ENCODE measurements at regions not wholly inside any gene's neighbourhood (a gene's known extent, or its start where the extent isn't known, plus 50 kb on each side); places are given as distances from the start of the nearest gene placed in this dataset.

DNA sequence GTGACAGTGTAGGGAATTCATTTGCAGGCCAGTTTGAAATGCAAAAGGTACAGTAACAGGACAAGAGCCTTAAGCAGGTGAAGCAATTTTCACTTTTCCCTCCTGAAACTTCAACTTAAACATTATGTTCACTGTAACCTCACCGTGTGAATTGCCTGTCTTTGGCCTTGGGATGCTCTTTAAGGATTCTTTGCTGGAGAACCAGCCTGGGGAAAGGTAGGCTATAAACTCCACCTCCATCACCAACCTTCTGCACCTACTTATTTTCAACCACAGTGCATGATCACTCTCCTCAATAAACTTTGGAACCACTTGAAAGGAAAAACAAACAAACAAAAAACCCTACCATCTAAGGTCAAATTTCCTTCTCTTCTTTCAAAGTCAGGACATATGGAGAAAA, 300.5 kb downstream of the TLE1 start:
- Histone ChIP-seq H3K4me2 (no peak overlapping the region), H4K20me1 (ENCODE audit: low read depth) (no peaks in the 10 kb centered on the region), H3K4me1 (peaks cover 8% of the 10 kb centered on the region), H3K9me3 (ENCODE audit: low read depth) (no peaks in the 10 kb centered on the region), H3K4me3 (no peak overlapping the region), H3F3A (ENCODE audit: low read depth) (no peaks in the 10 kb centered on the region), H3K36me3 (no peaks in the 10 kb centered on the region), H3K27ac (no peak overlapping the region), H3K9ac (no peak overlapping the region), H3K27me3 (no peaks in the 10 kb centered on the region), H2AFZ (replicated peaks) (no peak overlapping the region), H3K79me2 (ENCODE audit: low read depth) (no peaks in the 10 kb centered on the region)
- no peak for DNase-seq (ENCODE audit: low spot score)
- Mint-ChIP-seq H3K9me3 (peaks cover 7% of the 10 kb centered on the region), H3K27me3 (ENCODE audit: insufficient read depth, low read depth) (peaks cover 7% of the 10 kb centered on the region), H3K4me1 (peaks cover 38% of the 10 kb centered on the region), H3K4me3 (no peak overlapping the region), H3K36me3 (no peaks in the 10 kb centered on the region), H3K27ac (no peak overlapping the region)
- no peak for TF ChIP-seq EZH2phosphoT487 (IDR thresholded peaks at IDR 0.05)
- no peak for TF ChIP-seq EZH2 (IDR thresholded peaks at IDR 0.05)
- TF ChIP-seq, protein P1, sequence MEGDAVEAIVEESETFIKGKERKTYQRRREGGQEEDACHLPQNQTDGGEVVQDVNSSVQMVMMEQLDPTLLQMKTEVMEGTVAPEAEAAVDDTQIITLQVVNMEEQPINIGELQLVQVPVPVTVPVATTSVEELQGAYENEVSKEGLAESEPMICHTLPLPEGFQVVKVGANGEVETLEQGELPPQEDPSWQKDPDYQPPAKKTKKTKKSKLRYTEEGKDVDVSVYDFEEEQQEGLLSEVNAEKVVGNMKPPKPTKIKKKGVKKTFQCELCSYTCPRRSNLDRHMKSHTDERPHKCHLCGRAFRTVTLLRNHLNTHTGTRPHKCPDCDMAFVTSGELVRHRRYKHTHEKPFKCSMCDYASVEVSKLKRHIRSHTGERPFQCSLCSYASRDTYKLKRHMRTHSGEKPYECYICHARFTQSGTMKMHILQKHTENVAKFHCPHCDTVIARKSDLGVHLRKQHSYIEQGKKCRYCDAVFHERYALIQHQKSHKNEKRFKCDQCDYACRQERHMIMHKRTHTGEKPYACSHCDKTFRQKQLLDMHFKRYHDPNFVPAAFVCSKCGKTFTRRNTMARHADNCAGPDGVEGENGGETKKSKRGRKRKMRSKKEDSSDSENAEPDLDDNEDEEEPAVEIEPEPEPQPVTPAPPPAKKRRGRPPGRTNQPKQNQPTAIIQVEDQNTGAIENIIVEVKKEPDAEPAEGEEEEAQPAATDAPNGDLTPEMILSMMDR (IDR thresholded peaks at IDR 0.05), result no peak

DNA sequence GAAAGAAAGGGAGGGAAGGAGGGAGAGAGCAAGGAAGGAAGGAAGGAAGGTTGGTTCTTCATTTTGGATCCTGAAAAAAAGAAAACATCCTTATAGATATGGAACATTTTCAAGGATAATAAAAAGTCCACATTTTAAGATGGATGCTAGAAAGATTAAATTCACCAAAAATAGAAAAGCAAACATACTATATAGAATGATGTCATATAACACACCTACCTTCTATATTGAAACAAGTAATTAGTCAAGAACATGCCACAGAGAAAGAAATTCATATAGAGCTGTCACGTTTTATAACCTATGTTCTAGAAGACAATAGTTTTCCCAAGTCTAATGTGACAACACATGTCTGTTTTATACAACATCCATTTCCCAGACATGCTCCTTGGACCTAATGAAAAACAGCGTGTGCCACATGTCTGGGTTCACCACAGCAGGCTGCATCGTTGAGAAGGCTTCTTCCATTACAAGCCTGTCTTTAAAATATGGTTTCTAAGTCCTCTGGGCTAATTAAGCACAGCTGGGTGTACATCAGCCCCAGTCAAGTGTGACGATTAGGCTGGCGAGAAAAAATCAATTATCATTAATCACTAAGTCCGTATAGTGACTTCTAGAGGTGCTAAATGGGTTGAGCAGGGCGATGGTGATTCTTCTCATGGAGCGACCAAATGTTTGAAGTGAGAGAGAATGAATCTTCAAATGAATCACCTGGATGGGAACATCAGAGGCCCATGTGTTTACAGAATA, 301.8 kb downstream of the TLE1 start:
- H3K4me1 Mint-ChIP-seq, result peaks cover 38% of the 10 kb centered on the region
- no peak overlapping the region for H3K4me3 Mint-ChIP-seq
- H3K27me3 ChIP-seq, result no peaks in the 10 kb centered on the region
- peaks cover 7% of the 10 kb centered on the region for H3K9me3 Mint-ChIP-seq
- H3K9ac ChIP-seq, result no peak overlapping the region
- H3K4me3 ChIP-seq, result no peak overlapping the region
- no peak overlapping the region for H3K27ac ChIP-seq
- no peaks in the 10 kb centered on the region for H3F3A ChIP-seq (ENCODE audit: low read depth)
- no peak overlapping the region for H2AFZ ChIP-seq (replicated peaks)
- H3K9me3 ChIP-seq (ENCODE audit: low read depth), result no peaks in the 10 kb centered on the region
- no peak overlapping the region for H3K4me2 ChIP-seq
- TF ChIP-seq, protein P1 (IDR thresholded peaks at IDR 0.05), result no peak
- TF ChIP-seq EZH2phosphoT487 (IDR thresholded peaks at IDR 0.05) (no peak), EZH2 (IDR thresholded peaks at IDR 0.05) (no peak)
- DNase-seq (ENCODE audit: low spot score), result no peak
- no peaks in the 10 kb centered on the region for H3K79me2 ChIP-seq (ENCODE audit: low read depth)
- no peaks in the 10 kb centered on the region for H4K20me1 ChIP-seq (ENCODE audit: low read depth)
- H3K4me1 ChIP-seq, result peaks cover 8% of the 10 kb centered on the region
- H3K27me3 Mint-ChIP-seq (ENCODE audit: insufficient read depth, low read depth), result peaks cover 5% of the 10 kb centered on the region
- H3K27ac Mint-ChIP-seq, result no peak overlapping the region
- no peaks in the 10 kb centered on the region for H3K36me3 Mint-ChIP-seq
- H3K36me3 ChIP-seq, result no peaks in the 10 kb centered on the region

DNA sequence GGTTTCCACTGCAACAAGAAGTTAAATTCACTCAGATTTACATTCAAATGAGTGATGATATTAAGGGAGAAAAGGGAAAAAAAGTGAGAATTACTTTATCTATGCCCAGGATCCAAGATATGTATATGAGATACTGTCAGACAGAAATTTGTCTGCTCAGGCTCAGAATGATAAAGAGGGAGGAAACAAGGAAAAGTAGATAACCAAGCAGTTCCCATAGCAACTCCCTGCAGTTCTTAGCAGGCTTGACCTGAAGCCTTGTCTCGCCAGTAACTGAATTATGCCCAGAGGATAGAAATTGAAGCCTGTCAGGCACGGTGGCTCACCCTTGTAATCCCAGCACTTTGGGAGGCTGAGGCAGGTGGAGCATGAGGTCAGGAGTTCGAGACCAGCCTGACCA, 304.4 kb downstream of the TLE1 start:
- no peaks in the 10 kb centered on the region for H4K20me1 ChIP-seq (ENCODE audit: low read depth)
- H3K36me3 ChIP-seq, result no peaks in the 10 kb centered on the region
- H3K9me3 ChIP-seq (ENCODE audit: low read depth), result no peaks in the 10 kb centered on the region
- no peaks in the 10 kb centered on the region for H3K79me2 ChIP-seq (ENCODE audit: low read depth)
- Mint-ChIP-seq H3K4me3 (no peak overlapping the region), H3K27me3 (ENCODE audit: insufficient read depth, low read depth) (peaks cover 8% of the 10 kb centered on the region), H3K36me3 (no peaks in the 10 kb centered on the region), H3K9me3 (peaks cover 7% of the 10 kb centered on the region), H3K27ac (peak overlapping the region; percentile 64), H3K4me1 (peaks cover 40% of the 10 kb centered on the region)
- DNase-seq (ENCODE audit: low spot score), result no peak
- no peak overlapping the region for H2AFZ ChIP-seq (replicated peaks)
- H3K4me1 ChIP-seq, result peaks cover 8% of the 10 kb centered on the region
- TF ChIP-seq EZH2phosphoT487 (IDR thresholded peaks at IDR 0.05), result no peak
- TF ChIP-seq, protein P1 (IDR thresholded peaks at IDR 0.05), result no peak
- H3K4me3 ChIP-seq, result no peak overlapping the region
- H3K27me3 ChIP-seq, result no peaks in the 10 kb centered on the region
- H3K9ac ChIP-seq, result no peak overlapping the region
- H3K4me2 ChIP-seq, result no peak overlapping the region
- H3F3A ChIP-seq (ENCODE audit: low read depth), result no peaks in the 10 kb centered on the region
- H3K27ac ChIP-seq, result no peak overlapping the region

Measured in neural progenitor cell (in vitro differentiated cells).